Neural cell (in vitro differentiated cells): ENCODE measurements at regions not wholly inside any gene's neighbourhood (a gene's known extent, or its start where the extent isn't known, plus 50 kb on each side); places are given as distances from the start of the nearest gene placed in this dataset.

Experiments used
- EP300 ChIP-seq: fragments of 450-650 bp; conservative IDR thresholded peaks from 2 replicates; pipeline ENCODE4 v1.6.1; 2014; ENCODE audit warnings: antibody characterized with exemption, mild to moderate bottlenecking, moderate library complexity; ENCODE audit not compliant: poor library complexity, severe bottlenecking
- EZH2 ChIP-seq: fragments of 200-600, 300-800 bp; shearing (Covaris generic), sonication (generic); IDR thresholded peaks from 2 replicates; pipeline ENCODE4 v1.6.1; 2014; ENCODE audit warnings: antibody characterized with exemption, low read length, borderline replicate concordance, mild to moderate bottlenecking; ENCODE audit not compliant: insufficient read depth, poor library complexity, severe bottlenecking
- MXI1 ChIP-seq: fragments of 450-650 bp; conservative IDR thresholded peaks from 2 replicates; pipeline ENCODE4 v1.6.1; 2014; ENCODE audit warnings: antibody characterized with exemption, mild to moderate bottlenecking; ENCODE audit not compliant: poor library complexity, severe bottlenecking
- POLR2AphosphoS5 ChIP-seq: IDR thresholded peaks from 2 replicates; pipeline ENCODE4 v1.6.1; 2012
- RAD21 ChIP-seq: fragments of 450-650 bp; conservative IDR thresholded peaks from 2 replicates; pipeline ENCODE4 v1.6.1; 2014; ENCODE audit warnings: antibody characterized with exemption, mild to moderate bottlenecking, moderate library complexity
- TF ChIP-seq, protein P1 (sequence below): fragments of 450-650 bp; IDR thresholded peaks from 2 replicates; pipeline ENCODE4 v1.5.1; 2014; ENCODE audit warnings: antibody characterized with exemption, mild to moderate bottlenecking, moderate library complexity; ENCODE audit not compliant: poor library complexity, severe bottlenecking

DNA sequence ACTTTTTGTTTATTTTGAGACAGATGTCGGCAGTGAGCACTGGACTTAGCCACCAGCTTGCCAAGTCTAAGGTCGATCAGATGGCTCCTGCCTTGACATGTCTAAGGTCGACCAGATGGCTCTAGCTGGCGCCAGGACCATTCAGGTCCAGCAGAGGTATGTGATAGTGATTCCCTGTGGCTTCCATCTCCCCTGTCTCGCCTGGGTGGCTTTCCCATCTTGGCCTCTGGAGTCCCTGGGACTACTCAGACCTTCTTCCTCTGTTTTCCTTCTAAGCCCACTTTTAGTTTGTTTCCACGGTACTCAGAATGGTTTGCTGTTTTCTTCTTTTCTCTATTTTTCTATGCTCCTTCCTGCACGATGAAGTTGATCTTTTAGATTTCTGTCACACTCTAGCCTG lies 1435.7 kb downstream of the UQCRFS1 start:
- TF ChIP-seq EP300 (no peak), RAD21 (no peak), EZH2 (no peak), POLR2AphosphoS5 (no peak), MXI1 (no peak)
- TF ChIP-seq, protein P1, sequence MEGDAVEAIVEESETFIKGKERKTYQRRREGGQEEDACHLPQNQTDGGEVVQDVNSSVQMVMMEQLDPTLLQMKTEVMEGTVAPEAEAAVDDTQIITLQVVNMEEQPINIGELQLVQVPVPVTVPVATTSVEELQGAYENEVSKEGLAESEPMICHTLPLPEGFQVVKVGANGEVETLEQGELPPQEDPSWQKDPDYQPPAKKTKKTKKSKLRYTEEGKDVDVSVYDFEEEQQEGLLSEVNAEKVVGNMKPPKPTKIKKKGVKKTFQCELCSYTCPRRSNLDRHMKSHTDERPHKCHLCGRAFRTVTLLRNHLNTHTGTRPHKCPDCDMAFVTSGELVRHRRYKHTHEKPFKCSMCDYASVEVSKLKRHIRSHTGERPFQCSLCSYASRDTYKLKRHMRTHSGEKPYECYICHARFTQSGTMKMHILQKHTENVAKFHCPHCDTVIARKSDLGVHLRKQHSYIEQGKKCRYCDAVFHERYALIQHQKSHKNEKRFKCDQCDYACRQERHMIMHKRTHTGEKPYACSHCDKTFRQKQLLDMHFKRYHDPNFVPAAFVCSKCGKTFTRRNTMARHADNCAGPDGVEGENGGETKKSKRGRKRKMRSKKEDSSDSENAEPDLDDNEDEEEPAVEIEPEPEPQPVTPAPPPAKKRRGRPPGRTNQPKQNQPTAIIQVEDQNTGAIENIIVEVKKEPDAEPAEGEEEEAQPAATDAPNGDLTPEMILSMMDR, result no peak
